ENCODE measurements at regions not wholly inside any gene's neighbourhood (a gene's known extent, or its start where the extent isn't known, plus 50 kb on each side); places are given as distances from the start of the nearest gene placed in this dataset.

DNA sequence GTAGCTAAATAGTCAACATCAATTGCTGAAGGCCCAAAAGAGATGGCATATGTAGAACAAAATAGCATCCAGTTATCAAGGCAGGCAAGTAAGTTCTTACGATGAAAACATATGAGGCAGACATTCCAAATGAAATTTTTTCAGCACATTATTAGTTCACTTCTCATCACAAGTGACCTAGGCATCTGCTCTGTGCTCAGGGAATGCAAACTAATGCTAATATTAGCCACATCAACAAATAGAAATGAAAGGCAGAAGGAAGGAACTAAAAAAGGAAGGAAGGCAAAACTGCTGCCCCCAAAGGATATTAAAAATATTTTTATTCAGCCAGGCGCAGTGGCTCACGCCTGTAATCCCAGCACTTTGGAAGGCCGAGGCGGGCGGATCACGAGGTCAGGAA lies 51.2 kb upstream of the ROCK1 start:
- DNase-seq: no peak

- DNase-seq: no peak
Measured at GRCh38 chr18:21163647-21164547, 52.3 kb upstream of the ROCK1 start.

DNA sequence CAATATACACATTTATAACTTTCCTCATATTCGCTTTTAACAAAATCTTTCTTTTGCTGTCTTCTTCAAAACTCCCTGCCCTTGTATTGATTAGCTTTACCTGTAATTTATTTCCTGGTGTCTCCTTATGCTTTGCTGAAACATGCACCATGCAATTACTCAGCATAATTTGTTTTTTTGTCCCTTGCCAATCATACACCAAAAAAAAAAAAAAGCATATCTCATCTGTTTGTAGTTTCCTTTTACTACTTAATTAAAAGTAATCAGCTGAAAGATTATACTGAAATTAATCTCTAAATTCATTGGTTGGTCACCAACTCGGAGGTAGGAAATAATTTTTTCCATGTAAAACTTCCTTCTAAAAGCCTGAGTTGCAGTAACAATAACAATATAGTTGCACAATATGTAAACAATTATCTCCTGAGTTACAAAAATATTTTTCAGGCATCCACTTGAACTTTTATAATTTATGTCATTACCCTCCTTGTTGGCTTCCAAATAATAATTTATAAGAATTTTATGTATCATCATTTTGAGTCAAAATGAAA lies 53.0 kb upstream of the ROCK1 start:
- no peak for DNase-seq

DNA sequence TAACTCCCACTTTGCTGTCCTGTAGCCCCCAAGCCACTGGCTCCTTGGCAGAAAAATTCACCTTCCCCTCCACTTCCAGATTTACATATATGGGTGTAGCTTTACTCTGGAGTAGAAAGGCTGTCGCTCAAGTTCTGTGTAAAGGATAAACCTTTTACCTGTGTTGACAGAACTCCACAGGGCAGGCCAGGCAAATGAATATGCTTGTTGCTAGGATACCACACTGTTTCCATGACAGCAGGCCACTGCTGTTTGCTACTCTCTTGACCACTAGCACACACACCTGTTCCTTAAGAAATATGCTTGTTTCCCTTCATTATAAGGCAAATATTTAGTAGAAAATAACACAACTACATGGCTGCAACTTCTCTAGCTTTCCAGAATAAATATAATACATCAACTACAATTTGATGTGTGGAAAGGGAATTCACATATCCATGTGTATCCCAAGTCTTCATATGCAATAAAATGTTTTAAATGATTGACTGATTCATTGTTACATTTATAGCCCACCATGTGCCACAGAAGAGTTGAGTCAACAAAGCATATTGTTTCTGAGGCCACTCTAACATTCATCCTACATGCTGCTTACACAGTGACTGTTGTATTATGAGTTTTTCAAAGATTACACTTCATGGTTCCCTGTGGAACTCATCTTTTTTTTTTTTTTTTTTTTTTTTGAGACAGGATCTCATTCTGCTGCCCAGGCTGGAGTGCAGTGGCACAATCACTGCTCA lies 56.2 kb upstream of the ROCK1 start:
- no peak for DNase-seq

GRCh38 chr18:21168880-21169279 lies 57.3 kb upstream of the ROCK1 start:
- DNase-seq: no peak

DNA sequence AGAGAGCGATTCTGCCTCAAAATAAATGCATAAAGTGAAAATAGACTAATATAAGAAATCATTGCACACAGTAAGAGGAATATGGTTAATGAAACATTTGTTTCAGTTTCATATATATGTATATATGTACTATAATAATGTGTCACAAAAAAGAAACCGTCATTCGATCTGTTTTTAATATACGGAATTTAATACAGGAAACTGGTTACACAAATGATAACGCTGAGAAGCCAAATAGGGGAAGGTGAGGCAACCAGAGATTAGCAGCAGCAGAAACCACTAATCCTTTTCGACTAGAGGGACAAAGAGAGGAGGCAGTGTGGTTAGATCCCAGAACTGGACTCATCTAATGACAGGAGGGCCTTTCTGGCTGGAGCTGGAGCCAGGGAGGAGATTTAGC lies 64.2 kb upstream of the GREB1L start:
- DNase-seq: no peak

DNA sequence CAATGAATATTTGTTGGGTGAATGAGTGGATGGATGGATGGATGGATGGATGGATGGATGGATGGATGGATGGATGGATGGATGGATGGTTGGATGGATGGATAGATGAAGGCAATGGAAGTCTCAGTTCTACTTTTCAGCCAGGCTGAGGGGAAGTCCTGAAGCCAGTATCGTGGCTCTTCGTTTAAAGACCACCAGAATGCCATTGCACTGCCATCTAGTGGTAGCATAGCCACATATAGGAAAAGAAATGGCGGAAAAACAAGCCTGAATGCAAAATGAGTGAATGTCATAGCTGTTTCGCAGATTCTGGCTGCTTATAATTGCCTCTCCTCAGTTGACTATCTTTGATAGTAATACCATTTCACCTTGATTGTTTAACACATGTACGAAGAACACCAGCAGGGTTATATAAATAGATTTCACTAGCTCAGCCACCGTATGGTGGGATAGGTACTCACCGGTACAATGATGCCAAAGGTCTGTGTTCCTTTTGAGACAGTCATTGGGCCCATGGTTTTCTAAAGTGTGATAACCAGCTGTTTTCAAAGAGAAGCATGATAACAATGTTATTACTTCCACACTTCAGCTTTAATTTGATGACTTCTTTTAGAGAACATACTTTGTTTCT lies 62.3 kb upstream of the GREB1L start:
- peak; percentile 25 to 27 for DNase-seq

DNA sequence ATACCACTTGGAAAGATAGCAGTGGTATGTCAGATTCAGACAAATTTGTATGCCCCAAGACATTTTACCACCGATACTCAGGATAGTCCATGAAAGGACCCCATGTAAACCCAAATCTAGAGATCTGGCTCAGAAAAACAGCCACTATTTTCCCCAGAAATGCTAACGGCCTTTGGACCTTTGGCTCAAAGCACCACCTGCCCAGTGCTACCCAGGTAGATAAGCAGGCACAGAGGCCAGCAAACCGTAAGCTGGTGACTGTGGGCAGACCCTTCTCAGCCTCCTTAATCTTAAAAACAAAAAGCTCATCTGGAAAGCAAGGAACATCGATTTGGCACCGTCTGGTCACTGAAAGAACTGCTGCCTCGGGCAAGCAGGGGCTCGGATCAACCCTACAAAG lies 61.4 kb upstream of the GREB1L start:
- DNase-seq: no peak

DNA sequence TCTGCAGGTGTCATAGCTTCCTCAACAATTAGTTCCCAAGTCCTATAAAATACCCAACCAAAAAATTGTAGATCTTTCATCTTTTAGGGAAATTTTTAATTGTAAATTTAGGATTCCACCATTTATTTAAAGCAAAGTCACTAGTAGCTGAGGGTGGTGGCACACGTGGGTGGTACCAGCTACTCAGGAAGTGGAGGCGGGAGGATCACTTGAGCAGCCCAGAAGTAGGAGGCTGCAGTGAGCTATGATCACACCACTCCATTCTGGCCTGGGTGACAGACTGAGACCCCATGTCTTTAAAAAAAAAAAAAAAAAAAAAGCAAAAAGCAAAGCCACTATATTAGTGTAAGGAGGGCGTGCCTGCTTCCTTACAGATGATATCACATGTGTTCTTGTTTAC lies 60.3 kb upstream of the GREB1L start:
- DNase-seq: peak in 1 of 2 experiments; percentile 9

DNA sequence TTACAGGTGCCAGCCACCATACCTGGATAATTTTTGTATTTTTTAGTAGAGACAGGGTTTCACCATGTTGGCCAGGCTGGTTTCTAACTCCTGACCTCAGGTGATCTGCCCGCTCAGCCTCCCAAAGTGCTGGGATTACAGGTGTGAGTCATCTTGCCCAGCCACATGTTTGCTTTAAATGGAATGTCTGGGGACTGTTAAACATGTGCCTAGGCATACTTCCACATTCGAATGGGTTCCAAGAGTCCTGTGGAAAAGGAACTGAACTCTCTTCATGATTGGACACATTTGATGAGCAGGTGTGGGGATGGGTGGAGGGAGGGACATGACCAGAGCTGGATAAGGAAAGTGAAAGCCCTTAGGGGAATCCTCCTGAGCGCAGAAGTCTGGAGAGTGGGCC lies 58.4 kb upstream of the GREB1L start:
- DNase-seq: no peak

GRCh38 chr18:21184396-21184996 lies 57.5 kb upstream of the GREB1L start:
- DNase-seq: no peak

GRCh38 chr18:21187886-21188285 lies 54.1 kb upstream of the GREB1L start:
- no peak for DNase-seq

DNA sequence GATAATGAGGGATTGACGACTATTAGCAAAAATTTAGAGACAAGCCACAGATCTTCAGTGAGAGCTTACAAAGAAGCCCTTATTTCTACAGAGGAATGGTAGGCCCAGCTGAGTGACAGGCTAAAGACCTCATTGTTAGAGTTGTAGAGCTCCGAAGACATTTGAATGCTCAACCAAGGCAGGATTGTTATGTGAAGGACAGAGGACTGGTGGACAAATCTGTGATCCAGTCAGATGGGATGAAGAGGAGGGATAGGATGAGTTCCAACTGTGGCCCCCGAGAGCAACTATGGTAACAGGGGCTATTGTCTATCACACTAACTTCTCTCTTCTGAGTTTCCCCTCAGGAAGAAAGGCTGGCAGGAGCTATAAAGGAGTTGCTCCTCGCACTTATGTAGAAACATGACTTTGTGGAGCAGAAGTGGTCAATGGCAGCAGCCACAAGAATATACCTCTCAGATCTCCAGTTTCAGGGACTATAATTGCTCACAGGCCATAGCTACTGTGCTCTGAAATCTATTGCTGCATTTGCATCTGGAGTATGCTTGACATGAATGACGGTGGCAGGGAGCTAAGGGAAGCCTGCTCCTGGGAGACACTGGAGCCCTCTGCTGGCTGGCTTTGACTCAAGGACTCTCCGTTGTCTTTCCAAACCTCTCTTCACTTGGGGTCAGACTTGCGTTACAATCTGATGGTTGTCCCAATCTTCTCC lies 50.3 kb upstream of the GREB1L start:
- DNase-seq: peak in 1 of 2 experiments; percentile 8

Measured in stimulated activated CD4-positive, alpha-beta T cell treated with anti-CD3 and anti-CD28 coated beads, Interleukin-4, amount 100 ng/mL, for 4 hours (primary cell).